Brain microvascular endothelial cell (primary cell): ENCODE measurements at regions not wholly inside any gene's neighbourhood (a gene's known extent, or its start where the extent isn't known, plus 50 kb on each side); places are given as distances from the start of the nearest gene placed in this dataset.
A peak's percentile ranks its signal among the peaks of the same experiment; 100 is the strongest.

Source experiments
- DNase-seq: peaks from one replicate; pipeline ENCODE4 v3.0.0-alpha.2; 2020
- H3K27ac ChIP-seq: fragments of 250-450 bp; sonication (Bioruptor Pico); 2 replicates; pipeline ENCODE4 v1.5.1; 2020; ENCODE audit warnings: mild to moderate bottlenecking, moderate library complexity
- H3K27me3 ChIP-seq: fragments of 250-450 bp; sonication (Bioruptor Pico); replicated peaks from 2 replicates; pipeline ENCODE4 v1.5.1; 2020; ENCODE audit warnings: mild to moderate bottlenecking
- H3K36me3 ChIP-seq: fragments of 250-450 bp; sonication (Bioruptor Pico); replicated peaks from 2 replicates; pipeline ENCODE4 v1.5.1; 2020; ENCODE audit warnings: mild to moderate bottlenecking
- H3K4me3 ChIP-seq: 2 replicates; pipeline ENCODE4 v1.5.1; 2011; ENCODE audit warnings: low read depth, mild to moderate bottlenecking, control low read depth, low read length, moderate library complexity
- CTCF ChIP-seq: IDR thresholded peaks from 2 replicates; pipeline ENCODE4 v1.5.1; 2011; ENCODE audit warnings: low read depth, mild to moderate bottlenecking, moderate library complexity, low read length, control low read depth, inconsistent platforms; ENCODE audit errors: missing control alignments
- in situ Hi-C: cut with HindIII; loops from 2 replicates; pipeline ENCODE4 v1.10.0; 2017; ENCODE audit warnings: low sequenced_read_pairs, low pct_ligation_motif_present

- Histone ChIP-seq H3K36me3 (no peaks in the 10 kb centered on the region), H3K27me3 (no peaks in the 10 kb centered on the region), H3K4me3 (no peak overlapping the region), H3K27ac (no peak overlapping the region)
- in situ Hi-C loops, result no loop called here
- TF ChIP-seq CTCF, result no peak
- no peak for DNase-seq
Observed at GRCh38 chr12:54744590-54744989, 96.4 kb upstream of the DCD start.

GRCh38 chr12:54740882-54741281 is 92.7 kb upstream of the DCD start:
- no peak for TF ChIP-seq CTCF
- Histone ChIP-seq H3K27me3 (no peaks in the 10 kb centered on the region), H3K36me3 (no peaks in the 10 kb centered on the region), H3K4me3 (no peak overlapping the region), H3K27ac (no peak overlapping the region)
- no peak for DNase-seq
- in situ Hi-C loops, result no loop called here

GRCh38 chr12:54736549-54736948 is 88.4 kb upstream of the DCD start:
- no peaks in the 10 kb centered on the region for H3K27me3 ChIP-seq
- DNase-seq, result no peak
- in situ Hi-C loops, result no loop called here
- no peak for TF ChIP-seq CTCF
- H3K4me3 ChIP-seq, result no peak overlapping the region
- H3K36me3 ChIP-seq, result no peaks in the 10 kb centered on the region
- H3K27ac ChIP-seq, result no peak overlapping the region

- no peak overlapping the region for H3K4me3 ChIP-seq
- in situ Hi-C loops, result no loop called here
- TF ChIP-seq CTCF, result no peak
- no peaks in the 10 kb centered on the region for H3K27me3 ChIP-seq
- H3K27ac ChIP-seq, result no peak overlapping the region
- no peak for DNase-seq
- H3K36me3 ChIP-seq, result no peaks in the 10 kb centered on the region
Observed at GRCh38 chr12:54734196-54734950, 86.2 kb upstream of the DCD start.

- peak; percentile 40 for TF ChIP-seq CTCF
- Histone ChIP-seq H3K36me3 (no peaks in the 10 kb centered on the region), H3K27me3 (no peaks in the 10 kb centered on the region), H3K27ac (no peak overlapping the region), H3K4me3 (no peak overlapping the region)
- DNase-seq, result peak; percentile 11
- in situ Hi-C loops, result no loop called here
Observed at GRCh38 chr12:54725233-54725843, 77.2 kb upstream of the DCD start.
